GM18507 (cell line): ENCODE measurements at regions not wholly inside any gene's neighbourhood (a gene's known extent, or its start where the extent isn't known, plus 50 kb on each side); places are given as distances from the start of the nearest gene placed in this dataset.
A peak's percentile ranks its signal among the peaks of the same experiment; 100 is the strongest.

Source experiments
- DNase-seq: peaks from one replicate; pipeline ENCODE4 v3.0.0; 2011; ENCODE audit warnings: low read depth; ENCODE audit not compliant: insufficient read length; ENCODE audit errors: extremely low spot score
- FAIRE-seq: peaks from 2 replicates; lab custom pipeline; 2011; peaks lifted over from hg19 to GRCh38; lab: Jason Lieb, UNC

- FAIRE-seq (no peak), DNase-seq (no peak)
These were observed 628.3 kb downstream of the BUD13 start for GRCh38 chr11:116144387-116144958.

- FAIRE-seq (no peak), DNase-seq (no peak)
These were observed 634.1 kb upstream of the CADM1 start for GRCh38 chr11:116138280-116138679.

GRCh38 chr11:116137753-116138152, 633.5 kb upstream of the CADM1 start:
- FAIRE-seq = no peak

GRCh38 chr11:116136987-116137674, 632.9 kb upstream of the CADM1 start:
- DNase-seq (no peak), FAIRE-seq (no peak)

More at GRCh38 chr11:116137753-116138152, 633.5 kb upstream of the CADM1 start:
- no peak for DNase-seq

- FAIRE-seq (no peak), DNase-seq (no peak)
These were observed 631.7 kb upstream of the CADM1 start for GRCh38 chr11:116135891-116136290.

GRCh38 chr11:116134450-116134849, 630.2 kb upstream of the CADM1 start:
- FAIRE-seq = no peak

GRCh38 chr11:116132273-116132978, 628.2 kb upstream of the CADM1 start:
- DNase-seq (no peak), FAIRE-seq (no peak)

More at GRCh38 chr11:116134450-116134849, 630.2 kb upstream of the CADM1 start:
- DNase-seq = no peak

- peak; percentile 53 for FAIRE-seq
- DNase-seq = no peak
These were observed 625.9 kb upstream of the CADM1 start for GRCh38 chr11:116130122-116130521.

GRCh38 chr11:116129456-116129855, 625.2 kb upstream of the CADM1 start:
- FAIRE-seq = no peak

GRCh38 chr11:116126562-116126961, 622.3 kb upstream of the CADM1 start:
- FAIRE-seq (no peak), DNase-seq (no peak)

More at GRCh38 chr11:116129456-116129855, 625.2 kb upstream of the CADM1 start:
- DNase-seq = no peak

- no peak for FAIRE-seq
- DNase-seq = no peak
These were observed 620.9 kb upstream of the CADM1 start for GRCh38 chr11:116124922-116125714.

GRCh38 chr11:116123739-116124138, 619.5 kb upstream of the CADM1 start:
- DNase-seq (no peak), FAIRE-seq (no peak)

GRCh38 chr11:116122697-116123472, 618.7 kb upstream of the CADM1 start:
- DNase-seq (no peak), FAIRE-seq (no peak)

- FAIRE-seq = no peak
- DNase-seq = no peak
These were observed 614.9 kb upstream of the CADM1 start for GRCh38 chr11:116119158-116119557.

- no peak for FAIRE-seq
- DNase-seq = no peak
These were observed 613.9 kb upstream of the CADM1 start for GRCh38 chr11:116118138-116118470.

- FAIRE-seq (no peak), DNase-seq (no peak)
These were observed 613.3 kb upstream of the CADM1 start for GRCh38 chr11:116117331-116118137.

GRCh38 chr11:116115801-116116200, 611.6 kb upstream of the CADM1 start:
- DNase-seq (no peak), FAIRE-seq (no peak)

GRCh38 chr11:116114198-116114651, 610.0 kb upstream of the CADM1 start:
- FAIRE-seq (no peak), DNase-seq (no peak)
